Activated CD4-positive, alpha-beta T cell treated with anti-CD3 and anti-CD28 coated beads for 48 hours (primary cell): ENCODE measurements at regions not wholly inside any gene's neighbourhood (a gene's known extent, or its start where the extent isn't known, plus 50 kb on each side); places are given as distances from the start of the nearest gene placed in this dataset.
"Not testable (repeated sequence)": the region's sequence is repeated elsewhere in the genome, so short reads cannot be mapped to it uniquely, and the experiment has no call there.

Experiments
- DNase-seq: peaks from one replicate; pipeline ENCODE4 v3.0.0-alpha.2; 2020

DNA sequence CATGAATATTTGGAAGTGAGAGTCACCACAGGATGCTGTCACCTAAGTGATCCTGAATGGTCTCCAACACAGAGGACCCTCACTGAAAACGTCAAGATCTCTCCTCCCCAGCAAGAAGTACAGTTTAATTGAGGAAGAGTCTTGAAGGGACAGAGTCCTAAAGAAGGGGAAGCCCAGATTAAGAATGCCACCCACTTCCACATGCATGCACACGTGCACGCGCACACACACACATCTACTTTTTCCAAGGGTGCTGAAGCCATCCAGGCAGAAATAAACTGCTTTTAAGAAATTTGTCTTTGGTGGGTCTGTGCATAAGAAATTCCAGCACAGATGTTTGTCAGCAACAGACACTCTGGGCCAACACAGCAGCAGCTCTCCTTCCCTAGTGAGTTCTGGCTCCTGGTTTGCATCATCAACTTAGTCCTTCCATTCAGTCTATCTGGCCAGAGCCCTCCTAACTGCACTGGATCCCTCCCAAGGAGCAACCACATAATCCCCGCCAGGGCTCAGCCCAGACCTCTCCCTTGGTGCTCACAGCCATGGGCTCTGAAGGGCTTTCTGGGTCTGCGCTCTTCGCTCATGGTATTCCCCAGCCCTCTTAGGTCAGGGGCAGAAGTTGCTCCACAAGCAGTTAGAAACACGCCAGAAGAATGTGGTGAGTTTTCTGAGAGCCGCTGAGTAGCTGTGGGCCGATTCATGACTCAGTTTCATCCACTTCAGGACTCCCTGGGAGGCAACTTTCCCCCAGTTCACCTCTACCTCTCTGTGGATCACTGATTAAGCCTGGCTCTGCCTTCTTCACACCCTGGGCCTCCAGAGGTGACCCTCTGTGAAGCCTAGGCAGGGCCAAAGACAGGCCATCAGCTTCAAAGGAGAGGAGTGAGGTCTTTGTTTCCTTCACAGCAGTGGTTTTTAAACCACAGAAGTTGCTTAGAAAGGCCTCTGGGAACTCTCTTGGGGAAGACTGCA is 132.6 kb upstream of the LIPC start:
- DNase-seq, result no peak

DNA sequence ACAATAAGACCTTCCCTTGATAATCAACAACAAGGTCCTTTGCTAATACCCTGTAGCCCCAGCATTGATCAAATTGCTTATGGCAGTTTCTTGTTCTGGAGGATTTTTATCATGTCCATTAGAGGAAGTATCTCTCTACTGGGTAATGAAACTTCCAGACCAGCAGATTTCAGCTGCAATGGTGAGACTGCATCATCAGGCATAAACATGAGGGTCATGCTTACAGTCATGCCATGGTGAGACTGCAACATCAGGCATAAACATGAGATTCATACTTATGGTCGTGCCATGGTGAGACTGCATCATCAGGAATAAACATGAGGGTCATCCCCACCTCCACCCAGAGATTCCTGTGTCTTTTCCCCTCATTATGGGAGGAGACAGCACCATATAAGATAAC is 129.0 kb upstream of the LIPC start:
- no peak for DNase-seq

DNA sequence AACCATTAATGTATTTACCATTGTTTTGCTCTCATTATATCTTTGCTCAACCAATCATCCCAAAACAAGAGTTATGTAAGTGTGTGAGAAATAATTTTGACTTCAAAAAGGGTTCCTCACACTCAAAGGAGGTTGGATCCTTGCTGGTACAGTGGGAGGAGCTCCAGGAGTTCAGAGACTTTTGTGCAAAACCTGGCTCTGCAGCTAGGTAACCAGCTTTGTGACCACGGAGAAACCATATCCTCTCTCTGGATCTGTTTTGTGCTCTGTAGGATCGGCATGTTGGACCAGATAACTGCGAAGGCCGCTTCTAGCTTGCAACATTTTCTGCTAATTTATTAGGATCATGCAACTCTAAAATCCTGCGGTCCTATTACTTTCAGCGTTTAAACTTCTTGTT is 128.6 kb upstream of the LIPC start:
- DNase-seq, result no peak

DNA sequence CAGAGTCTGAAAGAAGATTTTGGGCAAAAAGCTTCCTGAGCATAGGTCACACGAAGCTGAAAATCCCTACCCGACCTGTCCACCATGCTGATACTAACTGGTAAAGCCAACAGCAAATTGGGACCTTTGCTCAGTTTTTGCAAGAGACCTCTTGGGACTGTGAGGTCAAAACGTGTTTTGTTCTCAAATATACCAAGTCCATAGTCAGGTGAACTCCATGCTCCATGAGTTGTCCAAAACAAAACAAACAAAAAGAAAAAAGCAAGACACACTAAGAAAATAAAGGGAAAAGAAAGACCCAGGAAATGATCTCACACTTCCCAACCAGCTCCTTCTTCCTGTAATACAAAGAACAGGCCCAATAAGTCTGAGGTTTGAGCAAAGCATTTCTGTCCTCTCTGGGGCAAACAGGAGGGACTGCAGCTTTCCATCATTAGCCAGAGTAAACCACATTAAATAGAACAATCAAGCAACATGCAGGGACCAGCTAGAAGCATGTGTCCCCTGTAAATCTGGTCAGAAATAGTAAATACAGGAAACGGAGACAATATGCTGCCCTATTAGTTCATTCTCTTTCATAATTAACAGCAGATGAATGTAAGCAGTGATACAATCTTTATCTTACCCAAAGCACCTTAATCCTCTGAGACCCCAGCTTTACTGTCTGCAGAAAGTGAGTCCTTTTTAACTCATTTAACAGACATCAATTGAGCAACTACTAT is 125.0 kb upstream of the LIPC start:
- DNase-seq, result no peak

DNA sequence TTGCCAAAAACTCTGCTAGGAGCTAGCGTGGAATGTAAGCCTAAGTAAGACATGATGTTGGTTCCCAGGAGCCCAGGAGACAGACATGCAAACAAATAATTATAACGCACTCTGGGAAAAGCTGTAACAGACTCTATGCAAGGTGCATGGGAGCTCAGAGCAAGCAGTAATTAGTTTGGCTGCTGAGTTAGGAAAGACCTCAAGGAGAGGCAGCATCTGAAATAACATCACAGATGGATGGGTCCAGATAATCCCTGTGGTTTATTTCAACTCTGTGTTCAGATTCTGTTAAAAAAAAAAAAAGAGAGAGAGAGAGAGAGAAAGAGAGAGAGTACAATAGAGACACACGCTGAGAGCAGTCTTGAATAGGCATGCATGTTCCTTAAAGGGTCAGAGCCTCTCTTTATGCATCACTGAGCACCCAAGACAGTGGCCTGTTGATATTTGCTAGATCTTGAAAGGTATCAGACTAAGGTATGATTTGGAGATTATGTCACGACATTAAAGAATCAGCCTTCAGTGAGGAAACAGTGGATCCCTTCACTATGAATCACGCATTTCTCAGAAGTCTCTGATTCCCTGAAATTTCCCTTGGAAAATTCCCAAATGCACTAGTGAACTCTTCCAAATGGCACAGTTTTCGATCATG is 124.4 kb upstream of the LIPC start:
- DNase-seq, result no peak

DNA sequence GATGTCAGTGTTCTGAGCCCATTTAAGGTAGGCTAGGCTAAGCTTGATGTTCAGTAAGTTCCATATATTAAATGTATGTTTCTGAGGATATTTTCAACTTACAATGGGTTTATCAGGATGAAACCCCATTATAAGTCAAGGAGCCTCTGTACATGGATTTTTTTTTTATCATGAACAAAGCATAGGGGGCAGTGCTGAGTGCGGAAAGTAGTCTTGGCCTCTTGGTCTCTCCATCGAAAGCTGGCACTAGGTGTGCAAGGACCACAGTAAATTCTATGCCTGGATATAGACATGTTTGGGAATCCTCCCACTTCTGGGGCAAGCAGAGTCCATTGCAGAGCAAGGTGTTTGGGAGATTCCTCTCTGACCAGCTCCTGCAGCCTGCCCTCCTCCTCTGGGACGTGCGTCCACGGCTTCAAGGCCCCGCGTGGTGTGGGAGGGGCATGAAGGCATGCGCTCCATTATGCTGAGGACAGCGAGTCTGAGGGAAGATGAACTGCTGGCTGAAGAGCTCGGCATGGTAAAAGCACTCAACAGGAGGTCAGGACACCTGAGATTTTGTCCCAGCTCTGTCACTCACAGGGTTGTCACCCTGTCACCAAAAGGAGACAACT is 122.9 kb upstream of the LIPC start:
- no peak for DNase-seq

GRCh38 chr15:58309963-58310928 is 121.5 kb upstream of the LIPC start:
- DNase-seq, result no peak

GRCh38 chr15:58311556-58311955 is 120.2 kb upstream of the LIPC start:
- DNase-seq, result no peak

DNA sequence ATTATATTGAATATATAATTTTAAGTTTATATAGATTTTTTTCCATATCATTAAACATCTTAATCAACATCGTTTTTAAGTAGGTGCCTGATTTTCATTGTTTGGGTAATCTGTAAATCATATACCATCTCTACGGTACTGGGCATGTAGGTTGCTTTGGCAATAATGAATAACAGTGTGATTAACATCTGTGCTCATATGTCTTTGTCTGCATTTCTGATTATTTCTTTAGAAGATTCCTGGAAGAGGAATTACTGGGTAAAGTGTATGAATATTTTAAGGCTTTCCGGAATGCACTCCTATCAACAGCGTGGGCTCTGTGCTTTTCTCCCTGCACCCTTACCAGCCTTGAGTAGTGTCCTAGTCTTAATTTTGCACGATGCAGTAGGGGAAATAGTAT is 119.8 kb upstream of the LIPC start:
- DNase-seq, result no peak

- no peak for DNase-seq
These were observed 118.5 kb upstream of the LIPC start for GRCh38 chr15:58313304-58313703.

DNA sequence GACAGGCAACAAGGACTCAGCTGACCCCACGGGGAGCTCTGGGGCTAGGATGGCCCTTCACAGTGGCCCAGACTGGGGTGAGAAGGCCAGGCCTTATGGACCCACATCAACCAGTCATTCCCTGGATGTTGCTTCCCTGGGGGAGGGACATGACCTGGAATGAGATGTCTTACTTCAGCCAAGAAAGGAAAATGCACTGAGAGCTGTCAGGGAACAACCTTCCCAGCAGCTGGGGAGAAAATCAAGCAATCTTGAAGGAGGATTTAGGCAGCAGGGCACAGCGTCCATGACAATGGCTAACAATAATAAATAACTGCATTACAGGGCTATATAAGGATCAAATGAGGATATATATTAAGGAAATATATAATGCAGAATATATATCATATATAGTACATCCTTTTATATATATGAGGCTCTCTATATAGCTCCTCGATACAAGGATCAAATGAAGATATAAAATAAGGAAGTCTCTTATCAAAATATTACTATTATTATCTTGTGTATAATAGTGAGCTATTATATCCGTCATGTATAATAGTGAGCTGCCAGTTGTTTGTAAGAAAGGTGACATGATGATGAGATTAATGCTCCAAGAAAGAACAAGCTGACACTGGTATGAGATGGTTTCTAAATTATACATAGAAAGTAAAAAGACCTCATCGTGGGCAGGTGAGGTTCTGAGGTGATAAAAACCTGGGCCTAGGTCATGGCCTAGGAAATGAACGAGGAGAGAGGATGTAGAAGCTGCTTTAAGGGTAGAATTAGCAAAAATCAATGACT is 117.8 kb upstream of the LIPC start:
- no peak for DNase-seq

GRCh38 chr15:58314593-58315216 is 117.1 kb upstream of the LIPC start:
- DNase-seq, result no peak

DNA sequence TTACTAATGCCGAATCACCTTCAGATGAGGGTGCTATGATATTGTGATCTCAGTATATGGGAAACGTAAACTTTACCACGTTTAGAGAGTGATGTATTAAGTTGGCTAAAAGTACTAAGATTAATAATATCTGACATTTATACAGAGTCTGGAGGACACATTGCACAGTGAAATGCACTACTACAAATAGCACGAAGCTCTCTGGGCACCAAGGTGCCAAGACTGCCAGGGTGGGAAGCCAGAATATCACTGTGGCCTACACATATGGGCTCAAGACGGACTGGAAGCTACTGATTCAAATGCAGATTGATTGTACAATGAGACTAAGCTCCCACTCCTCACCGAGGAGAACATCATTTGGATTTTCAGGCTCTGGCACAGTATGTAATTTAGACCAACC is 113.3 kb upstream of the LIPC start:
- no peak for DNase-seq

GRCh38 chr15:58321034-58321433 is 110.8 kb upstream of the LIPC start:
- DNase-seq, result no peak

- no peak for DNase-seq
These were observed 109.5 kb upstream of the LIPC start for GRCh38 chr15:58322253-58322652.

- DNase-seq, result not testable (repeated sequence)
These were observed 108.5 kb upstream of the LIPC start for GRCh38 chr15:58323321-58323720.

GRCh38 chr15:58324533-58324932 is 107.3 kb upstream of the LIPC start:
- no peak for DNase-seq

DNA sequence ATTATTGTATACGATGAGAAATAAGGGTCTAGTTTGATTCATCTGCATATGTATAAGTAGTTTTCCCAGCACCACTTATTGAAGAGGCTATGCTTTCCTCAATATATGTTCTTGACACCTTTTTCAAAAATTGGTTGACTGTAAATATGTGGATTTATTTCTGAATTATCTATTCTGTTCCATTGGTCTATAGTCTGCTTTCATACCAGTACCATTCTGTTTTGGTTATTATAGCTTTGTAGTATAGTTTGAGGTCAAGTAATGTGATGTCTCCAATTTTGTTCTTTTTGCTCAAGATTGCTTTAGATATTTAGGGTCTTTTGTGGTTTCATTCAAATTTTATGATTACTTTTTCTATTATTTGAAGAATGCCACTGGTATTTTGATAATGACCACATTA is 103.8 kb upstream of the LIPC start:
- no peak for DNase-seq

DNA sequence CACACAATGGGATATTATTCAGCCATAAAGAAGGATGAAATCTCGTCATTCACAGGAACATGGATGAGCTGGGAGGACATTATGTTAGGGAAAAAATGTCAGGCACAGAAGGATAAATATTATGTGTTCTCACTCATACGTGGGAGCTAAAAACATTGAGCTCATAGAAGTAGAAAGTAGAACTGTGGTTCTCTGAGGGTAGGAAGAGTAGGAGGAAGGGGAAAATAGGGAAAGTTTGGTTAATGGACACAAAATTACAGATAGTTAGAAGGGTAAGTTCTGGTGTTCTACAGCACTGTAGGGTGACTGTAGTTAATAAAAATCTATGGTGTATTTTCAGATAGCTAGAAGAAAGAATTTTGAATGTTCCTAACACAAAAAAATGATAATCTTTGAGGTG is 102.6 kb upstream of the LIPC start:
- no peak for DNase-seq

DNA sequence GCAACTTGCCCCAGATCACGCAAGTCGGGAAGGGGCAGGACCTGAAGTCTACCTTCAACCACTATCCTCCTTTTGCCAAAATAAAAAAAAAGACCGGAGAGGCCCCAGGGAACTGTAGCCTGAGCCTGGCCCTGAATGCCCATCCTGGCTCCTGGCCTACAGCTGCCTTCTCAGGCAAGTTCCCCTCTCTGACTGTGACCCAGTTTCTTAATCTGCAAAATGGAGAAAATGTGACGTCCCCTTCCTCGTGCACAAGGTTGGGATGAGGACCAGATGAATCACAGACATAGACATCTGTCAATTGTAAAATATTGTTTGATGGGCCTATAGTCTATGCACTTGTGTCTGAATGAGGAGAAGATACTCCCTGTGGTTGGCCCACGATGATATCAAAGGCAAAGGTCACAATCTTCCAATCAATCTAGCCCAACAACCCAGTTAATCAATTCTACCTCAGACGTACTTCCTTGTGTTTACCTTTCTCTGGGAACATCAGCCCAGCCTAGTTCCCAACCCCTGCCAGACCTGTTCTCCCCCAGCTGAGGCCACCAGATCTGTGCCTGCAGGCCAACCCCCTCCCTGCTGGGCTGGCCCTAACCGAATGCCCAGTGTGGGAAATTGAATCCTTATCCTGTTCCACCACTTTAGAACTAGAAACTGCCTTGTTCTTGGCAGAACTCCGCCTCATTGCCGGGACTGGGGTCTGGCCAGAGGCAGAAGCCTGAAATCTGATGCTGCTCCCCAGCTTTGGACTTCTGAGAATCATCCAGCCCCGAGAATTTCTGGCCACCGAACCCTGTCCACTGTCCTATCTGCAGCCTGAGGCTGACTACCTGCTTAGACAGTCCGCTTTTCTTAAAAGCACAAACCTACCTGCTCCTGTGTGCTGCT is 101.8 kb upstream of the LIPC start:
- DNase-seq, result no peak
